IMR-90 (cell line): ENCODE measurements at regions not wholly inside any gene's neighbourhood (a gene's known extent, or its start where the extent isn't known, plus 50 kb on each side); places are given as distances from the start of the nearest gene placed in this dataset.

Experiments used
- ATAC-seq: fragments of 200-7000 bp; cut with Tn5 transposase; 2 replicates; pipeline ENCODE4 v1.9.1; 2020; ENCODE audit warnings: low read depth, mild to moderate bottlenecking, moderate library complexity
- BruUV-seq: library from RNA; stranded (reverse); fragments of 400-500 nt; replicated peaks from 2 replicates; lab custom pipeline; 2021; lab: Mats Ljungman, UMichigan
- CTCF ChIA-PET: fragments of 300-600 bp; formaldehyde crosslinking; extraction: SDS; loops from one replicate; lab custom pipeline; 2021; ENCODE audit warnings: antibody characterized with exemption; lab: Yijun Ruan, JAX
- POLR2A ChIA-PET: fragments of 300-600 bp; sonication (Branson Sonifier 250); formaldehyde crosslinking; loops from one replicate; lab custom pipeline; 2022; ENCODE audit warnings: antibody characterized with exemption; ENCODE audit not compliant: unreplicated experiment; lab: Charles Lee
- DNase-seq: peaks from one replicate; pipeline ENCODE4 v3.0.0; 2013
- H2AFZ ChIP-seq: replicated peaks from 2 replicates; pipeline ENCODE3; 2013; ENCODE audit warnings: low read length, mild to moderate bottlenecking; ENCODE audit not compliant: poor library complexity
- H2AK5ac ChIP-seq: 2 replicates; pipeline ENCODE4 v1.6.1; 2013; ENCODE audit warnings: low read depth, low read length, inconsistent platforms
- H2AK9ac ChIP-seq: replicated peaks from 2 replicates; pipeline ENCODE3; 2013; ENCODE audit warnings: mild to moderate bottlenecking, low read depth, low read length, moderate library complexity; ENCODE audit not compliant: poor library complexity
- H2BK120ac ChIP-seq: 2 replicates; pipeline ENCODE4 v1.6.1; 2013; ENCODE audit warnings: low read depth, low read length, inconsistent platforms
- H2BK15ac ChIP-seq: 3 replicates; pipeline ENCODE4 v1.6.1; 2013; ENCODE audit warnings: low read depth, low read length, inconsistent platforms
- H2BK20ac ChIP-seq: 2 replicates; pipeline ENCODE4 v1.6.1; 2013; ENCODE audit warnings: low read depth, mild to moderate bottlenecking, inconsistent platforms, low read length, moderate library complexity
- H2BK5ac ChIP-seq: 2 replicates; pipeline ENCODE4 v1.6.1; 2013; ENCODE audit warnings: mild to moderate bottlenecking, low read depth, low read length, inconsistent platforms; ENCODE audit not compliant: poor library complexity, severe bottlenecking
- H3K14ac ChIP-seq: replicated peaks from 2 replicates; pipeline ENCODE4 v1.6.1; 2013; ENCODE audit warnings: low read depth, low read length, inconsistent platforms
- H3K18ac ChIP-seq: 2 replicates; pipeline ENCODE4 v1.6.1; 2013; ENCODE audit warnings: low read depth, low read length, control low read depth
- H3K23ac ChIP-seq: 2 replicates; pipeline ENCODE4 v1.6.1; 2013; ENCODE audit warnings: low read depth, low read length, inconsistent platforms
- H3K27ac ChIP-seq: 2 replicates; pipeline ENCODE4 v1.5.1; 2013; ENCODE audit warnings: mild to moderate bottlenecking, control low read depth, low read length; ENCODE audit not compliant: insufficient read depth
- H3K27me3 ChIP-seq: 2 replicates; pipeline ENCODE4 v1.6.1; 2013; ENCODE audit warnings: low read length; ENCODE audit not compliant: control insufficient read depth, insufficient read depth
- H3K36me3 ChIP-seq: 2 replicates; pipeline ENCODE4 v1.6.1; 2013; ENCODE audit warnings: low read length, mixed read lengths; ENCODE audit not compliant: control insufficient read depth, insufficient read depth
- H3K4ac ChIP-seq: 2 replicates; pipeline ENCODE4 v1.6.1; 2013; ENCODE audit warnings: low read depth, low read length, inconsistent platforms
- H3K4me1 ChIP-seq: 2 replicates; pipeline ENCODE4 v1.6.1; 2013; ENCODE audit warnings: low read length, mixed read lengths; ENCODE audit not compliant: control insufficient read depth, insufficient read depth
- H3K4me2 ChIP-seq: 2 replicates; pipeline ENCODE4 v1.6.1; 2013; ENCODE audit warnings: low read depth, mild to moderate bottlenecking, control low read depth, low read length, moderate library complexity
- H3K4me3 ChIP-seq: 2 replicates; pipeline ENCODE4 v1.5.1; 2013; ENCODE audit warnings: low read depth, mild to moderate bottlenecking, control low read depth, low read length, moderate library complexity; ENCODE audit not compliant: insufficient read depth
- H3K56ac ChIP-seq: 2 replicates; pipeline ENCODE4 v1.6.1; 2013; ENCODE audit warnings: low read length, inconsistent platforms; ENCODE audit not compliant: insufficient read depth; ENCODE audit errors: extremely low read depth
- H3K79me1 ChIP-seq, 2 experiments: 2 replicates each; pipeline ENCODE4 v1.6.1; 2013; ENCODE audit warnings: low read length in 2 of 2, inconsistent platforms in 1 of 2, low read depth in 1 of 2
- H3K9ac ChIP-seq: 2 replicates; pipeline ENCODE4 v1.6.1; 2013; ENCODE audit warnings: low read depth, low read length, control low read depth
- H3K9me1 ChIP-seq: 2 replicates; pipeline ENCODE4 v1.6.1; 2013; ENCODE audit warnings: low read length, inconsistent platforms; ENCODE audit not compliant: insufficient read depth
- H3K9me3 ChIP-seq: 2 replicates; pipeline ENCODE4 v1.6.1; 2013; ENCODE audit warnings: low read length; ENCODE audit not compliant: control insufficient read depth, insufficient read depth
- H4K20me1 ChIP-seq: 2 replicates; pipeline ENCODE4 v1.6.1; 2013; ENCODE audit warnings: low read length, inconsistent platforms; ENCODE audit not compliant: insufficient read depth
- H4K5ac ChIP-seq: 2 replicates; pipeline ENCODE4 v1.6.1; 2013; ENCODE audit warnings: mild to moderate bottlenecking, low read depth, low read length, control low read depth
- H4K8ac ChIP-seq, 2 experiments: 2 replicates each; pipeline ENCODE4 v1.6.1; 2013; ENCODE audit warnings: low read depth in 2 of 2, low read length in 2 of 2, control low read depth in 1 of 2, inconsistent platforms in 1 of 2
- H4K91ac ChIP-seq: 2 replicates; pipeline ENCODE4 v1.6.1; 2013; ENCODE audit warnings: low read depth, low read length, inconsistent platforms; ENCODE audit not compliant: insufficient read depth
- BHLHE40 ChIP-seq: fragments of 150-350 bp; IDR thresholded peaks from 2 replicates; pipeline ENCODE4 v1.6.1; 2016; ENCODE audit warnings: mild to moderate bottlenecking, low read depth, low read length
- CEBPB ChIP-seq: IDR thresholded peaks from 2 replicates; pipeline ENCODE4 v1.6.1; 2012; ENCODE audit warnings: low read depth, low read length, improper control_type of control experiment
- CHD1 ChIP-seq: IDR thresholded peaks from 2 replicates; pipeline ENCODE4 v1.6.1; 2012; ENCODE audit warnings: low read depth, low read length, improper control_type of control experiment
- CTCF ChIP-seq: conservative IDR thresholded peaks from 2 replicates; pipeline ENCODE4 v1.5.1; 2012; ENCODE audit warnings: mild to moderate bottlenecking, low read depth, low read length, improper control_type of control experiment
- ELK1 ChIP-seq: fragments of 150-350 bp; IDR thresholded peaks from 2 replicates; pipeline ENCODE4 v1.6.1; 2016; ENCODE audit warnings: low read depth, mild to moderate bottlenecking, low read length, moderate library complexity, borderline replicate concordance
- FOS ChIP-seq: fragments of 150-350 bp; IDR thresholded peaks from 2 replicates; pipeline ENCODE4 v1.6.1; 2016; ENCODE audit warnings: low read depth, low read length
- MAZ ChIP-seq: IDR thresholded peaks from 2 replicates; pipeline ENCODE4 v1.6.1; 2012; ENCODE audit warnings: low read depth, mild to moderate bottlenecking, low read length, improper control_type of control experiment, moderate library complexity, borderline replicate concordance
- MXI1 ChIP-seq: IDR thresholded peaks from 2 replicates; pipeline ENCODE4 v1.6.1; 2012; ENCODE audit warnings: low read depth, mild to moderate bottlenecking, low read length, moderate library complexity, borderline replicate concordance
- NFE2L2 ChIP-seq: fragments of 150-350 bp; IDR thresholded peaks from 2 replicates; pipeline ENCODE4 v1.6.1; 2016; ENCODE audit warnings: low read depth, mild to moderate bottlenecking, low read length
- POLR2A ChIP-seq: IDR thresholded peaks from 2 replicates; pipeline ENCODE4 v1.6.1; 2012; ENCODE audit warnings: mild to moderate bottlenecking, low read depth, low read length
- RAD21 ChIP-seq: IDR thresholded peaks from 2 replicates; pipeline ENCODE4 v1.6.1; 2012; ENCODE audit warnings: low read length, improper control_type of control experiment
- RCOR1 ChIP-seq: IDR thresholded peaks from 2 replicates; pipeline ENCODE4 v1.6.1; 2012; ENCODE audit warnings: mild to moderate bottlenecking, low read length, improper control_type of control experiment; ENCODE audit not compliant: insufficient replicate concordance
- RFX5 ChIP-seq: IDR thresholded peaks from 2 replicates; pipeline ENCODE4 v1.8.0; 2012; ENCODE audit warnings: low read depth, mild to moderate bottlenecking, low read length, moderate library complexity
- SMC3 ChIP-seq: fragments of 150-350 bp; IDR thresholded peaks from 2 replicates; pipeline ENCODE4 v1.6.1; 2016; ENCODE audit warnings: low read depth, mild to moderate bottlenecking, antibody characterized with exemption, low read length, moderate library complexity
- USF2 ChIP-seq: fragments of 150-350 bp; IDR thresholded peaks from 2 replicates; pipeline ENCODE4 v1.6.1; 2017; ENCODE audit warnings: mild to moderate bottlenecking, antibody characterized with exemption, low read length, low read depth
- WGBS, 2 experiments: methylation state at CpG; one replicate each; pipeline versions ENCODE4 v1.1.5 to v1.1.7; 2013; ENCODE audit warnings: missing lambda C conversion rate in 2 of 2; ENCODE audit not compliant: insufficient read length in 1 of 2; ENCODE audit errors: extremely low coverage in 2 of 2; 5-methylcytosine and 5-hydroxymethylcytosine counted together
- dilution Hi-C: fragments of 300-500 bp; cut with HindIII; formaldehyde crosslinking; loops from one replicate; pipeline ENCODE4 v1.14.3; 2018; ENCODE audit warnings: low sequenced_read_pairs; ENCODE audit not compliant: unreplicated experiment
- in situ Hi-C: fragments of 300-500 bp; cut with MboI; formaldehyde crosslinking; loops from 3 replicates; pipeline ENCODE4 v1.14.3; 2019; ENCODE audit warnings: low sequenced_read_pairs, inconsistent platforms, mixed read lengths
- intact Hi-C: fragments of 100-400 bp; cut with micrococcal nuclease; formaldehyde crosslinking; loops from 2 replicates; pipeline ENCODE4 v1.10.0; 2022

DNA sequence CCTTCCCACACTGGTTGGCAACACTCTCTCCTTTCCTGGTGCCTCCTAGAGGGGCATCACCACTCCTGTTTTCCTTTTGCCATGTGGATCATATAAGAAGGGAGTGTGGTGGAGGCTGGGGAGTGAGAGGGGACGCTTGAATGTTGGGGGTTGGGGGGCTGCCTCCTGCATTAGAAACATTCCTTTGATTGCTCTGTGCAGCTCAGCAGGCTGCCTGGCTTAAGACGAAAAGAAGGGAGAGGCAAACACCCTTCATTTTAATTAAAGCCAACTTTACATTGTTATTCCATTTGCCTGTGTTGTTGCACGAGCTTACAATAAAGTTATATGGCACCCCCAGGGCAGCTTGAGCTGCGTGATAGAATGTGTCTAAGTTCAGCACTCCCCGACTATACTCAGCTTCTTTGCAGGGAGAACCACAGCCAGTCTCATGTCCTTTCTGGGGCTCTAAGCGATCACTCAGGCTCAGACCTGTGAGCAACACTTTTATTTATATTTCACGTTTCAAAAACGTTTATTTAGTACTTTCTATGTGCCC lies 57.4 kb downstream of the FOXD2 start:
- H4K91ac ChIP-seq = no peak overlapping the region
- in situ Hi-C loops = no loop called here
- H3K23ac ChIP-seq = no peak overlapping the region
- no peak overlapping the region for H2BK120ac ChIP-seq
- ATAC-seq = no peak
- H3K27me3 ChIP-seq = no peaks in the 10 kb centered on the region; the same call in none of the 2 replicates
- H3K36me3 ChIP-seq = no peaks in the 10 kb centered on the region
- WGBS, 2 experiments = 25% methylated on average over 5 of the region's 8 CpGs; no CpG with 5 or more reads in 1 of the 2 experiments
- dilution Hi-C loops = no loop called here
- TF ChIP-seq RFX5 = no peak
- no peak for TF ChIP-seq POLR2A
- no peak for TF ChIP-seq NFE2L2
- no peak for TF ChIP-seq SMC3
- no peak for TF ChIP-seq USF2
- TF ChIP-seq ELK1 = no peak
- no peak for TF ChIP-seq BHLHE40
- no peak for TF ChIP-seq CHD1
- TF ChIP-seq MXI1 = no peak
- TF ChIP-seq RAD21 = no peak
- no peak for TF ChIP-seq CEBPB
- no peak for TF ChIP-seq RCOR1
- no peak for TF ChIP-seq MAZ
- TF ChIP-seq CTCF = no peak
- no peak for TF ChIP-seq FOS
- no peak for DNase-seq
- no peak overlapping the region for H4K5ac ChIP-seq
- CTCF ChIA-PET = no interaction called here
- H2AFZ ChIP-seq = no peak overlapping the region
- H3K4me1 ChIP-seq = no peaks in the 10 kb centered on the region
- H3K4me3 ChIP-seq = no peak overlapping the region
- H2BK15ac ChIP-seq = no peak overlapping the region
- no peak overlapping the region for H2BK20ac ChIP-seq
- H3K4ac ChIP-seq = no peak overlapping the region
- no peak overlapping the region for H2AK9ac ChIP-seq
- no peak overlapping the region for H3K27ac ChIP-seq
- H3K9ac ChIP-seq = no peak overlapping the region
- H3K9me3 ChIP-seq = no peaks in the 10 kb centered on the region
- H4K20me1 ChIP-seq = no peaks in the 10 kb centered on the region; the same call in 1 of the 2 replicates
- H2BK5ac ChIP-seq = no peak overlapping the region
- no peaks in the 10 kb centered on the region for H3K9me1 ChIP-seq
- H4K8ac ChIP-seq = no peak overlapping the region
- no peak overlapping the region for H3K56ac ChIP-seq
- BruUV-seq = no TSS peak
- no peak overlapping the region for H3K18ac ChIP-seq
- POLR2A ChIA-PET = no interaction called here
- no peaks in the 10 kb centered on the region for H3K79me1 ChIP-seq
- no peak overlapping the region for H3K4me2 ChIP-seq
- H3K14ac ChIP-seq = no peak overlapping the region
- no peak overlapping the region for H2AK5ac ChIP-seq
- intact Hi-C loops = no loop called here
